Esophagus muscularis mucosa (tissue), 4 donors: ENCODE measurements at regions not wholly inside any gene's neighbourhood (a gene's known extent, or its start where the extent isn't known, plus 50 kb on each side); places are given as distances from the start of the nearest gene placed in this dataset.
"Not testable (repeated sequence)": the region's sequence is repeated elsewhere in the genome, so short reads cannot be mapped to it uniquely, and the experiment has no call there.

ENCODE experiments used
- DNase-seq: peaks from one replicate; pipeline ENCODE4 v3.0.0-alpha.2; 2017; ENCODE audit errors: extremely low spot score
- H3K27ac ChIP-seq, 4 donors: fragments of 200-600 bp; sonication (generic); replicated peaks in 1 of 4; 1 replicate in 3 of 4; 2 replicates in 1 of 4; pipeline ENCODE4 v1.5.1; 2016 to 2019; ENCODE audit warnings: mild to moderate bottlenecking in 1 of 4
- H3K27me3 ChIP-seq, 4 donors: fragments of 200-600 bp; sonication (generic); one replicate each; pipeline versions ENCODE4 v1.5.1 to v1.6.0; 2016 to 2019
- H3K36me3 ChIP-seq, 4 donors: fragments of 200-600 bp; sonication (generic); one replicate each; pipeline ENCODE4 v1.5.1; 2016 to 2019
- H3K4me1 ChIP-seq, 4 donors: fragments of 200-600 bp; sonication (generic); one replicate each; pipeline ENCODE4 v1.5.1; 2016 to 2019
- H3K4me3 ChIP-seq, 4 donors: fragments of 200-600 bp; sonication (generic); 1 replicate in 2 of 4; 2 replicates in 2 of 4; pipeline ENCODE4 v1.5.1; 2016 to 2019; ENCODE audit warnings: mild to moderate bottlenecking in 4 of 4, moderate library complexity in 1 of 4
- H3K9me3 ChIP-seq, 4 donors: fragments of 200-600 bp; sonication (generic); 1 replicate in 3 of 4; 2 replicates in 1 of 4; pipeline ENCODE4 v1.5.1; 2016 to 2019
- EP300 ChIP-seq: sonication (generic); formaldehyde crosslinking; IDR thresholded peaks from one replicate; pipeline ENCODE4 v1.6.1; 2017; ENCODE audit warnings: antibody characterized with exemption
- POLR2A ChIP-seq: fragments of 450-650 bp; IDR thresholded peaks from one replicate; pipeline ENCODE4 v1.6.1; 2017; ENCODE audit warnings: antibody characterized with exemption, moderate library complexity, mild to moderate bottlenecking, low read depth
- POLR2AphosphoS5 ChIP-seq, 2 donors: sonication (generic); formaldehyde crosslinking; IDR thresholded peaks; one replicate each; pipeline ENCODE4 v1.6.1; 2017; ENCODE audit warnings: antibody characterized with exemption in 2 of 2
- WGBS: methylation state at CpG from one replicate; pipeline ENCODE4 v1.1.5; 2018; 5-methylcytosine and 5-hydroxymethylcytosine counted together
- intact Hi-C: fragments of 100-400 bp; cut with DNase I; formaldehyde crosslinking; loops from one replicate; pipeline ENCODE4 v1.15.1; 2023
- TF ChIP-seq, protein P1 (sequence below), 3 experiments: fragments of 200-600 bp in 2 of 3; fragments of 450-650 bp in 1 of 3; sonication (generic) in 2 of 3; IDR thresholded peaks; one replicate each; pipeline ENCODE4 v1.5.1; 2017 to 2019; ENCODE audit warnings: antibody characterized with exemption in 3 of 3, mild to moderate bottlenecking in 2 of 3, moderate library complexity in 1 of 3

DNA sequence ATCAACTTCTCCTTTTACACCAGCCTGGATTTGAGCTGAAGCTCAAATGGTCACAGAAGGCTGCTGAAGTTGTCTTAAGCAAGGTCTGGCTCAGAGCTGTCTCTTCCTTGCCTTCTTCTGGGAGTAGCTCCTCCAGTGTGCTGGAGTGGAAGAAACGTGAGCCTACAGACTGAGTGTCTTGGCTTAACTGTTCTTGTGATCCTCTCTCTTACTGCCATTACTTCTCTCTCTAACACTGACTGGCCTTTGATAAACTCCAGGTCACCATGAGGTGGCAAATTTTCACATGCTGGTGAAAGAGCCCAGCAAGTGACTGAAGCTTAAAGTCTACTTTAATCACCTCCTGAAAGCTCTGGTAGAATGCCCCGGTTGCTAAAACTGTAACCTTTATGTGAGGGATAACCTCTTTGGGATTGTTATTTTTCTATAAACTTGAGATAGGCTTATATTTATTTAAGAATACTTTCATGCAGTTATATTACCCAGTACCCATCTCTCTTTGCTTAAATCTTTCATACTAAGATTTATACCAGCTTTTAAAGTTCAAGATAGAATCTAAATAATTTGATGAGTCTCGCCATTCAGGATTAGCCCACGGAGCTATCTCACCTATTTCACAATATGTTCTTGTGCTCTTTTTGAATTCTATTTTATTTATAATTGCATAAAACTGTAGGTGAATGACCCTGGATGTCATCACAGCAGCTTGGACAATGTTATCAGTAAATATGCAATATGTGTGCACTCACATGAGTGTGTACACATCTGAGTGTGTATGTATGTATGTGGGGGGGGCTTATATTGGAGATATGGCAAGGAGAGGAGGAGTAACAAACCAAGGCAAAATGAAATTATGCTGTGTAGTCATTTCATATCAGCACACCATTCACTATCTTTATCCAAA is 924.0 kb downstream of the LTN1 start:
- no peaks in the 10 kb centered on the region for H3K9me3 ChIP-seq
- no peaks in the 10 kb centered on the region for H3K27me3 ChIP-seq
- 70% methylated on average over 4 of the region's 4 CpGs for WGBS
- no peaks in the 10 kb centered on the region for H3K36me3 ChIP-seq
- TF ChIP-seq POLR2AphosphoS5 (IDR thresholded peaks at IDR 0.05), result no peak
- TF ChIP-seq EP300, result no peak
- TF ChIP-seq, protein P1, sequence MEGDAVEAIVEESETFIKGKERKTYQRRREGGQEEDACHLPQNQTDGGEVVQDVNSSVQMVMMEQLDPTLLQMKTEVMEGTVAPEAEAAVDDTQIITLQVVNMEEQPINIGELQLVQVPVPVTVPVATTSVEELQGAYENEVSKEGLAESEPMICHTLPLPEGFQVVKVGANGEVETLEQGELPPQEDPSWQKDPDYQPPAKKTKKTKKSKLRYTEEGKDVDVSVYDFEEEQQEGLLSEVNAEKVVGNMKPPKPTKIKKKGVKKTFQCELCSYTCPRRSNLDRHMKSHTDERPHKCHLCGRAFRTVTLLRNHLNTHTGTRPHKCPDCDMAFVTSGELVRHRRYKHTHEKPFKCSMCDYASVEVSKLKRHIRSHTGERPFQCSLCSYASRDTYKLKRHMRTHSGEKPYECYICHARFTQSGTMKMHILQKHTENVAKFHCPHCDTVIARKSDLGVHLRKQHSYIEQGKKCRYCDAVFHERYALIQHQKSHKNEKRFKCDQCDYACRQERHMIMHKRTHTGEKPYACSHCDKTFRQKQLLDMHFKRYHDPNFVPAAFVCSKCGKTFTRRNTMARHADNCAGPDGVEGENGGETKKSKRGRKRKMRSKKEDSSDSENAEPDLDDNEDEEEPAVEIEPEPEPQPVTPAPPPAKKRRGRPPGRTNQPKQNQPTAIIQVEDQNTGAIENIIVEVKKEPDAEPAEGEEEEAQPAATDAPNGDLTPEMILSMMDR (IDR thresholded peaks at IDR 0.05), result no peak
- TF ChIP-seq POLR2A, result no peak
- H3K4me3 ChIP-seq, result no peak overlapping the region
- peaks cover 17 to 46% (median 33%) of the 10 kb centered on the region in 4 donors for H3K4me1 ChIP-seq
- H3K27ac ChIP-seq, result peak overlapping the region; percentile 16 to 48 (median 34)
- DNase-seq, result no peak
- intact Hi-C loops, result no loop called here

DNA sequence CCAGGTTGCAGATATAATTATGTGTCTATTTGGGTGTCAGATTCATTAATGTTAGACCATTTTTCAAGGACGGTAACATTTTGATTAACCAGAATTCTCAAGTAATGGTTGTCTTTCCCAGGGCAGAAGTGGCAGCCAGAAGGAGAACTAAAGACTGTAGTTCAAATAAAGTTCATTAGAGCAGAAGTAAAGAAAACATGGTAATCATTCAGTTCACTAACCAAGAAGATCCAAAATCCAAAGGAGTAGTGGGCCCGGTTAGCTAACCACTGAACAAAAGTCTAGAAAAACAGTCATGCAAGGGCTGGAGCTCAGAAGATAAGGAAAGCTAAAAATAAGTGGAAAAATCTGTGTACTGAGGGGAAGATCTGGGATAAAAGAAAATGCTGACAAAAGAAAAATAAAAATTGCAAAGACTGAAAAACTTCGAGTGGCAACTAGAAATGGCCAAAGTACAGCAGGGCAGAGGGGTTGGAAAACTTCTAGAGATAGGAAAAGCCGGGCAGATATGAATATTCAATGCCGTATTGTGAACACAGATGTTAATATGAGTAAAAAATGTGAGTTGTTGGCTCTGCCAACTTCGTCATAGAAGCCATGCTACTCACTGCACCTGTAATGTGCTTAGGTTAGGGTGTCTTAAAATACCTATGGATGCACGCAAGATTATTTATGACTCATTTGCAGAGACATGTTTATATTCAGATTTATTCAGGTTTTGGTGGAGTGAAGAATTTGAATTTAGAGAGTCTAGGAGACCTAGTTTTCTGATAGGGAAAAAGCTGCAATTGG is 925.9 kb downstream of the LTN1 start:
- DNase-seq, result no peak
- no peaks in the 10 kb centered on the region for H3K9me3 ChIP-seq
- no peaks in the 10 kb centered on the region for H3K27me3 ChIP-seq
- intact Hi-C loops, result no loop called here
- H3K27ac ChIP-seq, result no peak overlapping the region
- H3K4me1 ChIP-seq, result peaks cover 17 to 46% (median 33%) of the 10 kb centered on the region in 4 donors
- no peak overlapping the region for H3K4me3 ChIP-seq
- H3K36me3 ChIP-seq, result no peaks in the 10 kb centered on the region
- 84% methylated on average over 7 of the region's 7 CpGs for WGBS
- TF ChIP-seq POLR2A (no peak), EP300 (no peak), POLR2AphosphoS5 (IDR thresholded peaks at IDR 0.05) (no peak)
- TF ChIP-seq, protein P1 (IDR thresholded peaks at IDR 0.05), result no peak

DNA sequence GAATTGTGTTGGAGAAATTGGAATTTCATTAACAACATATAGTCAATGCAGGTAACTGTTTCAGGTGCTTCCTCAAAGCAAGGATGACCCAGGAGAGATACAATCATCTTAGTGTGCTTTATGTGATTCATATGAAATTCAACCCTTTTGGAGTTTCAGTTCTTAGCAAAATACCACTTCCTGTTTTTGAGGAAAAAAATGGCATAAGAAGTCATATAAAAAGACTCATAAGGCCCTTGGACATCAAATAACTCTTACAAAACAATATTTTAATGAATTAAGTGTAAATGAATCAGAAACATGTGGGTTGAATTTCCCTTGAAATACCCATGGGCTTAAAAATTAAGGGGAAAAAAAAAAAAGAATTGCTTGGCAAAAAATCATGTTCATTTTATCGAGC is 926.6 kb downstream of the LTN1 start:
- H3K27me3 ChIP-seq, result no peaks in the 10 kb centered on the region
- H3K27ac ChIP-seq, result no peak overlapping the region
- DNase-seq, result no peak
- no peaks in the 10 kb centered on the region for H3K9me3 ChIP-seq
- H3K4me1 ChIP-seq, result peaks cover 17 to 46% (median 33%) of the 10 kb centered on the region in 4 donors
- no peak for TF ChIP-seq POLR2AphosphoS5 (IDR thresholded peaks at IDR 0.05)
- TF ChIP-seq POLR2A, result no peak
- no peak for TF ChIP-seq EP300
- TF ChIP-seq, protein P1 (IDR thresholded peaks at IDR 0.05), result no peak
- WGBS, result 59% methylated on average over 1 of the region's 1 CpG
- H3K4me3 ChIP-seq, result no peak overlapping the region
- intact Hi-C loops, result no loop called here
- H3K36me3 ChIP-seq, result no peaks in the 10 kb centered on the region

DNA sequence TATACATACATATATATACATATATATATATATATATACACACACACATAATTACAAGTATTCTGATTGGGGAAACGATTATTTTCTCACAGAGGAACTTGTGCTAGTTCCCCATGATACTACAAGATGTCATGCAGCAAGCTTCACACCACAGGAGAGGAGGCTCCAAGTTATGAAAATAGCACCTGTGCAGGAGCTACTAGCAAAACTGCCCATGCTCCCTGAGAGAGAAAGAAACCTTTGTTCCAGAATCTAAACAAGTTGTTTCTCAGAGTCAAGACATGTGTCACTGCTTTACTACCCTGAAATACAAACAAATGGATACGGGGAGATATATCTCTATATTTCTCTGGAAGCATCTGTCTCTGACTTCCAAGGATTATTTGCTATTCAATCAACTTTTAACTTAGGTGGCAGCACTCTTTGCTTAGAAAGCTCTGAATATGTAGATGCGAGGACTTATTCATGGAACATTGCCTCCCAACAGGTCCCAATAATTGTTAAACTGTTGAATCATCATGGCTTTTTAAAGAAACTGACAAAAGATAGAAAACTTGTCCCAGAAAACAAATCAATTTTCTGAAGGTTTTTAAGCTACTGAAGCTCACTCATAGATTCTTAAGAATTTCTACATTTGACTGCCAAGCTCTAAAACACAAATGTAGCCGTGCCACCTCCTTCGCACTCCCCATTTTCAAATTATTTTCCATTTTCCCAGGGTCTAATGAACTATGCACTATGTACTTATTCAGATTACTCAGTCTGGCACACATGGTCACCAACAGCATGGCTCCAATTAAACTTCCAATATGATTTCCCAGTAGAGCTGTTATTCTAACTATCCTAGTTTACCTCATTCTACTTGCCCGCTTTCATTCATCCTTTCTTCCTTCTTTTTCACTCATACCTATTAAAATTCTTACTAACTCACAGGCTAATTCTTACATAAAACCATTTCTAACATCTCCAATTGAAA is 929.1 kb downstream of the LTN1 start:
- TF ChIP-seq EP300, result no peak
- no peak for TF ChIP-seq POLR2AphosphoS5 (IDR thresholded peaks at IDR 0.05)
- no peak for TF ChIP-seq POLR2A
- TF ChIP-seq, protein P1 (IDR thresholded peaks at IDR 0.05), result no peak
- intact Hi-C loops, result loop anchor here (5.0 kb wide), 1 partner anchor 1211 kb away; no protein-coding TSS in a partner anchor
- Histone ChIP-seq H3K4me3 (no peak overlapping the region), H3K27me3 (no peaks in the 10 kb centered on the region), H3K9me3 (no peaks in the 10 kb centered on the region), H3K36me3 (no peaks in the 10 kb centered on the region), H3K27ac (no peak overlapping the region), H3K4me1 (peaks cover 8 to 24% (median 15%) of the 10 kb centered on the region in 4 donors)
- DNase-seq, result no peak
- 91% methylated on average over 6 of the region's 6 CpGs for WGBS

DNA sequence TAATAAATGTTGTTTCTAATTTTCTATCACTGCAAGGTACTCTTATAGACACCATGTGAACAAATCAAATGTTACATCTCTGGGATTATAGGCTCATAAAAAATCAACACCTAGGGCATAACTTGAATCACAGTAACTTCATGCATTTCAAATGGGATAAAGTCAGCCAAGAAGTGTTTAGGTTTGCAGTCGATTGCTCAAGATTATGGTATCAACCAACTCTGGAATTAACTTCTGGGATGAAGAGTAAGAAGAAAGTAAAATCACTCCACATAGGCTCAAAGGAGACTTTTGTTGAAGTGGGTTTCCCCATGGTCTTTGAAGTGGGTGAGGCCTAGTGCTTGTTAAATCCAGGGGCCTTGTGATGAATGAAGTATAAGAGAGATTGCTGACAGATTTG is 939.7 kb downstream of the LTN1 start:
- peaks cover 0 to 13% (median 8%) of the 10 kb centered on the region in 4 donors for H3K4me1 ChIP-seq
- WGBS, result 56% methylated on average over 1 of the region's 1 CpG
- H3K36me3 ChIP-seq, H3K27me3 ChIP-seq, intact Hi-C loops, DNase-seq, H3K9me3 ChIP-seq, H3K4me3 ChIP-seq: not testable (repeated sequence)
- H3K27ac ChIP-seq, result peak overlapping the region in 1 of 4 donors; percentile 39
